HCT116 (cell line): ENCODE measurements at regions not wholly inside any gene's neighbourhood (a gene's known extent, or its start where the extent isn't known, plus 50 kb on each side); places are given as distances from the start of the nearest gene placed in this dataset.

Source experiments
- ATAC-seq: fragments of 200-7000 bp; cut with Tn5 transposase; 2 replicates; pipeline ENCODE4 v1.9.1; 2020; ENCODE audit warnings: mild to moderate bottlenecking, moderate library complexity
- BruUV-seq: library from RNA; stranded (reverse); fragments of 400-500 nt; replicated peaks from 2 replicates; lab custom pipeline; 2021; lab: Mats Ljungman, UMichigan
- CTCF ChIA-PET: fragments of 300-600 bp; sonication (Branson Sonifier 250); formaldehyde crosslinking; loops from one replicate; lab custom pipeline; 2021; ENCODE audit warnings: antibody characterized with exemption; lab: Charles Lee
- POLR2A ChIA-PET: fragments of 300-600, 350-600 bp; sonication (Branson Sonifier 250); formaldehyde crosslinking; loops from one replicate; lab custom pipeline; 2021; ENCODE audit warnings: antibody characterized with exemption; lab: Charles Lee
- RAD21 ChIA-PET, 2 experiments: fragments of 300-600 bp; sonication (Branson Sonifier 250); formaldehyde crosslinking; loops; one replicate each; lab custom pipeline; 2023; ENCODE audit warnings: low total read pairs in 2 of 2; ENCODE audit not compliant: uncharacterized antibody in 2 of 2, unreplicated experiment in 2 of 2, low non-redundant PET in 1 of 2; lab: Charles Lee
- DNase-seq: peaks from one replicate; pipeline ENCODE4 v3.0.0-alpha.2; 2010; ENCODE audit warnings: low read depth, low spot score
- H2AFZ ChIP-seq: fragments of 200-600 bp; shearing (Covaris generic), sonication (generic); 2 replicates; pipeline ENCODE4 v1.6.1; 2017; ENCODE audit warnings: low read depth, mixed run types, mixed read lengths, antibody characterized with exemption, low read length; ENCODE audit not compliant: poor library complexity, severe bottlenecking
- H3K27ac ChIP-seq: 2 replicates; pipeline ENCODE4 v1.5.1; 2012; ENCODE audit warnings: low read depth, low read length
- H3K27me3 ChIP-seq: fragments of 200-600 bp; sonication (generic); 2 replicates; pipeline ENCODE4 v1.6.1; 2016; ENCODE audit warnings: mixed run types, low read length, mixed read lengths; ENCODE audit not compliant: insufficient read depth
- H3K36me3 ChIP-seq, 2 experiments: fragments of 200-500 bp in 1 of 2; fragments of 200-600 bp in 1 of 2; sonication (Bioruptor generic) in 1 of 2; sonication (generic) in 1 of 2; 2 replicates each; pipeline versions ENCODE4 v1.5.1 to v1.6.1; 2014 to 2016; ENCODE audit warnings: low read length in 2 of 2, inconsistent platforms in 1 of 2, mixed read lengths in 1 of 2, mixed run types in 1 of 2; ENCODE audit not compliant: insufficient read depth in 2 of 2, control insufficient read depth in 1 of 2
- H3K4me1 ChIP-seq, 2 experiments: fragments of 200-600 bp in 1 of 2; sonication (generic) in 1 of 2; 2 replicates each; pipeline versions ENCODE4 v1.5.1 to v1.6.1; 2012 to 2017; ENCODE audit warnings: low read length in 2 of 2, inconsistent platforms in 1 of 2, mild to moderate bottlenecking in 1 of 2, mixed read lengths in 1 of 2, mixed run types in 1 of 2, moderate library complexity in 1 of 2; ENCODE audit not compliant: insufficient read depth in 2 of 2, control insufficient read depth in 1 of 2
- H3K4me2 ChIP-seq: fragments of 200-600 bp; sonication (generic); 2 replicates; pipeline ENCODE4 v1.6.1; 2017; ENCODE audit warnings: mixed run types, low read length, mixed read lengths
- H3K4me3 ChIP-seq, 2 experiments: fragments of 200-600 bp in 1 of 2; sonication (generic) in 1 of 2; replicated peaks in 1 of 2; 2 replicates each; pipeline ENCODE4 v1.5.1; 2011 to 2016; ENCODE audit warnings: low read length in 2 of 2, control low read depth in 1 of 2, low read depth in 1 of 2, mild to moderate bottlenecking in 1 of 2, mixed read lengths in 1 of 2, mixed run types in 1 of 2
- H3K79me2 ChIP-seq: fragments of 200-600 bp; sonication (generic); 2 replicates; pipeline ENCODE4 v1.6.1; 2017; ENCODE audit warnings: mild to moderate bottlenecking, mixed run types, low read length, moderate library complexity, mixed read lengths; ENCODE audit not compliant: insufficient read depth
- H3K9ac ChIP-seq: fragments of 200-600 bp; sonication (generic); 2 replicates; pipeline ENCODE4 v1.6.1; 2016; ENCODE audit warnings: low read length, mixed read lengths
- H3K9me2 ChIP-seq: fragments of 200-600 bp; sonication (generic), shearing (Covaris generic); 2 replicates; pipeline ENCODE4 v1.6.1; 2017; ENCODE audit warnings: mixed run types, mild to moderate bottlenecking, moderate library complexity; ENCODE audit not compliant: insufficient read depth
- H3K9me3 ChIP-seq, 2 experiments: fragments of 200-500 bp in 1 of 2; fragments of 200-600 bp in 1 of 2; sonication (Bioruptor generic) in 1 of 2; sonication (generic) in 1 of 2; 2 replicates each; pipeline ENCODE4 v1.6.1; 2014 to 2017; ENCODE audit warnings: low read length in 2 of 2, mixed read lengths in 2 of 2, inconsistent platforms in 1 of 2, low read depth in 1 of 2, mild to moderate bottlenecking in 1 of 2, mixed run types in 1 of 2, moderate library complexity in 1 of 2; ENCODE audit not compliant: control insufficient read depth in 1 of 2, insufficient read depth in 1 of 2
- H4K20me1 ChIP-seq: fragments of 200-600 bp; sonication (generic), shearing (Covaris generic); 2 replicates; pipeline ENCODE4 v1.6.1; 2017; ENCODE audit warnings: mixed run types, mild to moderate bottlenecking, moderate library complexity; ENCODE audit not compliant: insufficient read depth
- ATF3 ChIP-seq: IDR thresholded peaks from 2 replicates; pipeline ENCODE4 v1.6.1; 2012
- CEBPB ChIP-seq: IDR thresholded peaks from 2 replicates; pipeline ENCODE4 v1.6.1; 2012; ENCODE audit warnings: low read depth
- EGR1 ChIP-seq: IDR thresholded peaks from 2 replicates; pipeline ENCODE4 v1.6.1; 2012; ENCODE audit warnings: low read depth
- ELF1 ChIP-seq: IDR thresholded peaks from 2 replicates; pipeline ENCODE4 v1.6.1; 2012; ENCODE audit warnings: low read depth, borderline replicate concordance
- EZH2 ChIP-seq: fragments of 200-600 bp; sonication (generic); IDR thresholded peaks from 2 replicates; pipeline ENCODE4 v1.6.1; 2017; ENCODE audit warnings: antibody characterized with exemption, mixed run types
- EZH2phosphoT487 ChIP-seq: fragments of 200-600 bp; IDR thresholded peaks from 2 replicates; pipeline ENCODE4 v1.6.1; 2018; ENCODE audit warnings: antibody characterized with exemption, borderline replicate concordance
- FOSL1 ChIP-seq: IDR thresholded peaks from 2 replicates; pipeline ENCODE4 v1.6.1; 2012; ENCODE audit warnings: low read depth
- MAX ChIP-seq: IDR thresholded peaks from 2 replicates; pipeline ENCODE4 v1.6.1; 2012
- POLR2AphosphoS5 ChIP-seq: IDR thresholded peaks from 2 replicates; pipeline ENCODE4 v1.6.1; 2011; ENCODE audit warnings: mild to moderate bottlenecking, low read depth, low read length, moderate library complexity
- RAD21 ChIP-seq: IDR thresholded peaks from 2 replicates; pipeline ENCODE4 v1.6.1; 2012; ENCODE audit warnings: low read depth, mild to moderate bottlenecking
- SP1 ChIP-seq: IDR thresholded peaks from 2 replicates; pipeline ENCODE4 v1.6.1; 2012; ENCODE audit warnings: low read depth
- SRF ChIP-seq: IDR thresholded peaks from 2 replicates; pipeline ENCODE4 v1.6.1; 2012; ENCODE audit warnings: low read depth
- TCF7L2 ChIP-seq: IDR thresholded peaks from 2 replicates; pipeline ENCODE4 v1.7.0; 2011; ENCODE audit warnings: borderline replicate concordance, inconsistent platforms; ENCODE audit not compliant: insufficient read depth, insufficient read length; ENCODE audit errors: extremely low read depth
- YY1 ChIP-seq: IDR thresholded peaks from 2 replicates; pipeline ENCODE4 v1.6.1; 2011; ENCODE audit warnings: low read length, low read depth, moderate library complexity, mild to moderate bottlenecking; ENCODE audit not compliant: insufficient replicate concordance; ENCODE audit errors: extremely low read depth
- ZBTB33 ChIP-seq: IDR thresholded peaks from 2 replicates; pipeline ENCODE4 v1.6.1; 2011; ENCODE audit warnings: mild to moderate bottlenecking, low read length, moderate library complexity; ENCODE audit not compliant: insufficient replicate concordance; ENCODE audit errors: extremely low read depth
- intact Hi-C: fragments of 100-400 bp; cut with micrococcal nuclease; formaldehyde crosslinking; loops from 2 replicates; pipeline ENCODE4 v1.10.0; 2022

- no TSS peak for BruUV-seq
- Histone ChIP-seq H3K4me2 (no peak overlapping the region), H2AFZ (no peak overlapping the region), H3K79me2 (no peaks in the 10 kb centered on the region), H3K36me3 (no peaks in the 10 kb centered on the region), H4K20me1 (no peaks in the 10 kb centered on the region), H3K9me2 (no peaks in the 10 kb centered on the region), H3K4me1 (no peaks in the 10 kb centered on the region), H3K27me3 (peaks cover 46% of the 10 kb centered on the region)
- ATAC-seq (no peak), DNase-seq (no peak)
- ChIA-PET POLR2A (no interaction called here), CTCF (no interaction called here), RAD21 (no interaction called here)
- intact Hi-C loops = no loop called here
- TF ChIP-seq EZH2phosphoT487 = no peak
- TF ChIP-seq MAX = no peak
- TF ChIP-seq EZH2 = no peak
- no peak for TF ChIP-seq POLR2AphosphoS5
- TF ChIP-seq ZBTB33 = no peak
- TF ChIP-seq RAD21 = no peak
- TF ChIP-seq YY1 = no peak
- no peak for TF ChIP-seq ATF3
- no peak for TF ChIP-seq CEBPB
- TF ChIP-seq FOSL1 = no peak
- no peak for TF ChIP-seq ELF1
- no peak for TF ChIP-seq EGR1
- TF ChIP-seq TCF7L2 = no peak
- TF ChIP-seq SP1 = no peak
- no peak for TF ChIP-seq SRF
- TF ChIP-seq, all 23 proteins: peak for 0
- H3K9ac ChIP-seq = no peak overlapping the region
- no peaks in the 10 kb centered on the region for H3K9me3 ChIP-seq
- H3K27ac ChIP-seq = no peak overlapping the region
- no peak overlapping the region for H3K4me3 ChIP-seq
Measured at GRCh38 chr3:140758791-140759444, 81.1 kb downstream of the TRIM42 start.
